NCI-H345 treated with DMSO at 0.1 percent for 48 hours (cell line): ENCODE measurements at regions not wholly inside any gene's neighbourhood (a gene's known extent, or its start where the extent isn't known, plus 50 kb on each side); places are given as distances from the start of the nearest gene placed in this dataset.
"Not testable (repeated sequence)": the region's sequence is repeated elsewhere in the genome, so short reads cannot be mapped to it uniquely, and the experiment has no call there.

ENCODE experiments used
- DNase-seq: peaks from one replicate; lab custom pipeline; 2025; ENCODE audit not compliant: unreplicated experiment; lab: John Stamatoyannopoulos, UW

DNA sequence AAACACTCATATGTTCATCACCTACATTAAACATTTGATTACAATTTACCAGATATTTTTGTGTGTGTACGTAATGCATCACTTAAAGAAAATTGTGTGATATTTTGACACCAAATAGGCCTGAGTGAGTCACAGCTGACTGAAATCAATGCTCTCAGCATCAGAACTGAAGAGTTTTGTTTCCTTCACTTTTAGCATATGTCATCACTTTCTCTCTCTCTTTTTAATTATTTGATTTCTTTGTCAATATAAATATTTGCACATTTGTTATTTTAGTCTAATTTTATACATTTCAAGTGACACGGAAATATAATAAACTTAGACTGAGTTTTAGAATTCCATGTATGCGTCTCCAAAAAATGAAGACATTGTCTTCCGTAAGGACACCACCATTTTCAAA lies 545.3 kb downstream of the PTPRC start:
- DNase-seq, result no peak

DNA sequence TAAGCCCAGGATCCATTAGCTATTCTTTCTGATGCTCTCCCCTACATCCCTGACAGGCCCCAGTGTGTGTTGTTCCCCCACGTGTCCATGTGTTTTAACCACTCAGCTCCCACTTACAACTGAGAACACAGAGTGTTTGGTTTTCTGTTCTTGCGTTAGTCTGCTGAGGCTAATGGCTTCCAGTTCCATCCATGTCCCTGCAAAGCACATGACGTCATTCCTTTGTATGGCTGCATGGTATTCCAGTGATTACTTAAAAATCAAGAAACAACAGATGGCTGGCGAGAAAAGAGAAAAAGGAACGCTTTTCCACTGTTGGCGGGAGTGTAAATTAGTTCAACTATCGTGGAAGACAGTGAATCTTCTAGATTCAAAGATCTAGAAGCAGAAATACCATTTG lies 556.0 kb downstream of the PTPRC start:
- no peak for DNase-seq

DNA sequence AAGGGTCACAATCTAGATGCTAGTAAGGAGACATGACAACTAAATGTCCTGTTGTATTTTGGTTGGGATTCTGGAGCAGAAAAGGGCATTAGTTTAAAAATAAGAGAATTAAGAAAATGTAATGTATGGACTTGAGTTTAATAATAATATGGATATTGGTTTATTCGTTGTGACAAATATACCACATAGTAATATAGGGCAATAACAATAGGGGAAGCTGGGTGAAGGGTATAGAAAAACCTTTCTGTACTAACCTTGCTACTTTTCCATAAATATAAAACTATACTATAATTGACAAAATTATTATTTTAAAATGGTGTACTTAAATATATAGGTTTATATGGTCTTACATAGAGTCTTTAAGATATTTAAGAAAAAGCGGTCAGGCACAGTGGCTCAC lies 558.9 kb downstream of the PTPRC start:
- no peak for DNase-seq

DNA sequence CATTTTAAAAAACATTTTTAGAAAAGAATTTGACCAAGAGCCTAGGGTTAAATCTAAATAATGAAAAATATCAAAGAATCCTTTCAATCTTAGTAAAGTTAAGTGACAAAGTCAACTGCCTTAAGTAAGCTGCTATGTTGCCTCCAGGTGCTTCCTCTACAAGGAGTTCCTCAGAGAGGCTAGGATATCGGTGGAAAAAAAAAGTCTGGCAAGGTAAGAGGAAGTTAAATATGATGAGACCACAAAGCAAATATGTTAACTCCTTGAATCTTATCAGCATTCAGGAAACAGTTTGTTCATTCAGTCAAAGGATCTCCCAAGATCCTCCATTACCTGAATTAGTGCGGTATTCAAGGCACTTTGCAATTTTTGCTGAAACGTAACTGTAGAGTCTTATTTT lies 563.5 kb downstream of the PTPRC start:
- DNase-seq, result no peak

DNA sequence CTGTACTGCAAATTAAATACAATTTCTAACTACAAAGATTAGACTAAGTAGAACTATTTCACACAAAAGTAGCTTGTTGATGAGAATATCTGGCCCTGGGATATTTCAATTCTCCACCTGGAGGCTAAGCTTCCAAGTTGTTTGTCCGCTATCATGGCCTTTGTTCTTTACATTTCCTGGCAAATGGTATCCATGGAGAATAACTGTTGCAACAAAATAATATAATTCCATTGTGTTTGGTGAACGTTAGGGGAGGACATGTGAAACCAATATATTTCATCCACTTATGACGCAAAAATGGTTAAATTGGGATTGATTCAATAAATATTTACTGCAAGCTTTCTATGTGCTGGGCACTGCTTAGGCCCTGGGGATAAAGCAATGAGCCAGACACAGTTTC lies 565.4 kb downstream of the PTPRC start:
- DNase-seq, result no peak

DNA sequence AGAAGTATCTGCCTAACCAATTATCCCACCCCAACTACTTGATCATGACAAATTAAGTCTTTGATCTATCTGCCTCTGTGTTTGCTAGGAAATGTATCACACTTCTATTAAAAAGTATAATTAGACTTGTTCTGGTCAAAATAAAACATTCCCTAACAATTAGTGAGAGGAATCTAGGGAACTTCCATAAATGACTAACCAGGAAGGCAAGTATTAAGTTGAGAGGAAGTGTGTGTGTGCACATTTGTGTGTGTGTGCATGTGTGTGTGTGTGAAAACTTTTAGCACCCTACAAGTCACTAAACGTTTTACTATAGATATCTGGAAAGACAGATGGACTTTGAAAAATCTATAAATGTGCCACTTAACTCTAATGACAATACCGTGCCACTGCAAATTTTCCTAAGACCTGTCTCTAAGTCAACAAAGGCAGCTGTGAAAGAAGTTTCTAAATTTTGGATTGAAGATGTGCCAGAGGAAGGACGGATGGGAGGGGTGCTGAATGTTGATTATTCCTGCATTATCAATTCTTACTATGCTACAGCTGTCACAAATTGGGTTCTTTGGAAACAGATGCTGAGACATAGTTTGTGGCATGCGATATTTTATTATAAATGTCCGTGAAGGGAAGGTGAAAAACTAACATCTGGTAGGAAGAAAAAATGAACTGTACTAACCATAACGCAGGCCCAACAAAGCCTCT lies 567.1 kb downstream of the PTPRC start:
- no peak for DNase-seq

DNA sequence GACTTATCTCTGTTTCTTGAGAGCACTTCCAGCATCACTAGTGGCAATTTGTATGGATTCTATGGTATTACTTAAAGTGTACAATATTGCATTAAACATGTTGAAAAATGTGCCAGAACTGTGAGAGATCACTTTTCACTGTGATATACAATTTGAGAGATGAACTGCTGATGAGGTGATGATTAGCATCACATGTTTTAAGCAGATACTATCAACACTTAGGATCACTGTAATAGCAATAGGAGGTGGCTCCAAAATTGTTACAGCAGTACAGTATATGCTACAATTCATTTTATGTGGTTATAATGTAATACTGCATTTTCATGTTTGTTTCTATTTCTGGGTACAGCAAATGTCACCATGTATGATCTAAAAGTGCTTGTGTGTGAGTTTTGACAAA lies 570.0 kb downstream of the PTPRC start:
- no peak for DNase-seq

DNA sequence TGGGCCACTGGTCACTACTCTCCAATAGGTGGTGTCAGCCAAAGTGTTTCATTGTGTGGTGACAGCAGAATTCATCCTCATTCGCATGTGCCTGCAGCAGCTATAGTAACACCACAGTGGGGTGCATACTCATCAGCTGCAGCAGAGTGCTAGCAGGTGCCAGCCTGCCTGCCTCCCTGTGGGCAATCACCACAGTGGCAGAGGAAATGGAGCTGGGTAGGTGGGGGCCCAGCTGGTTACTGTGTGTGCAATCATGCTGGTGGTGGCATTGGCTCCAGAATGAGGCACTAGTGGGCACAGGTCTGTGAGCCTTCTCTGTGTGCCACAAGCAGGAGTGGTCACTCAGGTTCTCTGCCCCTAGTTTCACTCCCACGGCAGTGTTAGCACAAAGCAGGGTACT lies 579.2 kb downstream of the PTPRC start:
- DNase-seq, result peak; percentile 62

DNA sequence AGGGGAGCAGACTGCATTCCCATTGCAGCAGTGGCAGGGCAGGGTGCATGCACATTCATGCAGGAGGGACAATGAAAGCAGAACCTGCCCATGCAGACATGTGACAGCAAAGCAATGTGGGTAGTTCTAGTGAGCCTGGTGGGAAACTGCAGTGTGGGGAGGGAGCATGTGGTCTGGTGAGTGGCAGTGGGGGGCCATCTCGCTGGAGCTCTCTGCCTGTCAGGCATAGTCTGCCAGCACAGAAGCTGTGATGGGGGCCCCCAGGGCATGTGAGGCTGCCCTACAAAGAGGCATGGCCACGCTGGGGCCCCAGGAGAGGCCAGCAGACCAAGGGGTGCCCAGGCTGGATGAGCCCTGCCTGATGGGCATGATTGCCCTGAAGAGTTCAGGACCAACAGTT lies 579.7 kb downstream of the PTPRC start:
- no peak for DNase-seq

DNA sequence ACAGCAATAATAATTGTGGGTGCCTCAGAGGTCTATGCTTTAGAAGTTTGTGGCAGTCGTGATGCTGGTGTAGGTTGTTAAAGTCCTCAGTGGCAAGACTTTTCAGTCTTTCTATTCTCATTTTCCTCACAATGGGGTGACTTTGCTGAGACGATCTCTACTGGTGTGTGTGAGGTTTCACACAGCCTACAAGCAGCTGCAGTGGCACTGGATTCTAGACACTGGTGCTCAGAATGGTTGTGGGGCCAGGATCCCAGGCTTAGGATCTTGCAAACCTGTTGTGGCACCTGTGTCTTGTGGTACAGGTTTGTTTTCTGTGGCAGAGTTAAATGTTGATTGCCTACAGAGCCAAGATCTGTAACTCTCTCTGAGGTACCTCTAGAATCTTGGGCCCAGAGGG lies 581.2 kb downstream of the PTPRC start:
- DNase-seq, result no peak

DNA sequence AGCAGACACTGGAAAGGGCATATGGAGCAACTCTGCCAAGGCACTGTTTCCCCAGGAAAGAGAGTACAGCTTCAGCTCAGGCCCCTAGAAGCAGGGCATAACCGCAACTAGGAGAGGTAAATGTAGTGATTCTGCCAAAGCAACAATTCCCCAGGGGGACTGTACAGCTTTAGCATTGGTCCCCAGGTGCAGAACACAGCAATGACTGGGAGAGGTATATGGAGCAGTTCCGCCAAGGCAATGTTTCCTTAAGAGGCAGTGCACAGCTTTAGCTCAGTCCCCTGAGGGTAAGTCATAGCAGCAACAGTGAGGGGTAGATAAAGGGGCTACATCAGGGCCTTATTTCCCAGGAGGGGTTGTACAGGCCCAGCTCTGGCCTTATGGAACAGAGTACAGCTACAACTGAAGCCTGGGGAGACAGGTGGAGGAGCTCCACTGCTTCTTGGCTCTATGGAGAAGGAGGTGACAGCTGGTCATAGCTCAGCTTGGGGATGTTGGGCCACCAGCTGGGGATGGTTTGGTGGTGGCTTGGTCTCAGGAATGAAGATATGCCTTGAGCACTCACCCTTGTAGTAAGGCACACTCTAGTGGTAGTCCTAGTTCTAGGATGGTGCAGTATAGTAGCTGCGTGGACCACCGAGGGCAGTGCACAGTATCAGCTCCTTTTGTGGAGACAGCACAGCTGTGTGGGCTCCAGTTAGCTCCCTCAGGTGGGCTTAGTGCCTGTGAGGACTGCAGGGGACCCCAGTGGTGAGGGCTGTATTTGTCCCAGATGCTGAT lies 582.7 kb downstream of the PTPRC start:
- no peak for DNase-seq

DNA sequence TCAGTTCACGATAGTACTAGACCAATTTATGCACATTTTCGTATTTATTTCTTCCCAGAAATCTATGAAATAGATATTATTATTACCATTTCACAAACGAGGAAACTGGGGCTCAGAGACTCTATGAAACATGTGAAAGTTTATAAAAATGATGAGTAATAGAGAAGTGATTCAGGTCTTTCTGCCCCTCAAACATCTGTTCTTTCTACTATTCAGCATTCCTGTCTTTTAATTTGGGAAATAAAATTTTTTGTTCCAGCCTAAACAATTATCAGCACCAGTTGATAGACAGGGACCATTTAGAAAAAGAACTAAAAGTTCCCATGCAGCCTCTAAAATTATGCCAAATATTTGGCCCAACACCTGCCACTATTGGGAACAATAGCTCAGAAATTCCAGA lies 585.1 kb downstream of the PTPRC start:
- no peak for DNase-seq

DNA sequence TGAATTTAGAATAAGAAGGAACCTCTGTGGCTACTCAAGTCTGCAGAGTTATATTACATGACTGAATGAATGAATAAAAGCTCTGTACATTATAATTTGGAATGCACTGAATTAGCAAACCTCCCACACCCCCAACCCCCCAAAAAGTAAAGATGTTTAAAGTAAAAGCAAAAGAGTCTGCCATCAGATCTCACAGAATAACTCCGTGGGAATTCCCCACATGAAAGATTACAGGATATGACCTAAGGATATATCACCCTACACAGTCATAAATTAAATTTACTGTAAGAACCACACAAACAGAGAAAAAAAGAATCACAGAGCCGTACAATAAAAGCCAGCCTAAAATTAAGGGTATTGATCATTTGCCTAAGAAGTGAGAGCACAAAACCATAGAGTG lies 587.3 kb downstream of the PTPRC start:
- no peak for DNase-seq

DNA sequence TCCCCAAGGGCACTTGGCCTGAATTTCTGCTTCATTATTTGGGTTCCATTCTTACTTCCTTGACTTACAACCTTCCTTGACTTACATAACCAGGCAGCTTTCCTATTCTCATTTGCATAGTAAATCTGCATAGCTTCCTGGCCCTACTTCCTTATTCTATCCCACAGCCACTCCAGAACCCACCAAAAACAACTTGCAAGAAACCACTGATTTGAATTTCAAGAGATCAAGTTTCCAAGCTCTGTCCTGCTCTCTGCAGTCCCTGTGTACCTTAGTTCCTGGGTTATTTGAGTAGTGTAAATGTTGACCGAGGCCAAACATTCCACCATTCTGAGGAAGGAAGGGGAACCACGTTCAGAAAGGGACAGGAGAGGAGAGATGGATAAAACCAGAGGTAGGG lies 603.3 kb downstream of the PTPRC start:
- no peak for DNase-seq

DNA sequence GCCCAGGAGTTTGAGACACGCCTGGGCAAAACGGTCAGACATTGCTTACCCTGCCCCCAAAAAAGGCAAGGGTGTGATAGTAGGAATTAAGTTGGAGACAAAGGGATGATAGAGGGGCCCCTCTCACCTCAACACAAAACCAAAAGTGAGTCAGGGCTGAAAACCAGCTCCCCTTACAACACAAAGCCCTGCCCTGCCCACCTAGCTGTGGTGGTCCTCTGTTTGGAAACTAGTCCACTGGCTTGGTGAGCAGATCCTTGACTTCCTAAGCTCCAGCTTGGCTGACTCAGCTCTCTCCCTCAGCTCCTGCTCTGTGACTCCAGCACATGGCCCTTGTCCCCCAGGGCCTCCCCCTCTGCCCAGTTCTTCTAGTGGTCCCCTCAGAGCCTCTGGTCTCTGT lies 603.8 kb downstream of the PTPRC start:
- DNase-seq, result no peak

DNA sequence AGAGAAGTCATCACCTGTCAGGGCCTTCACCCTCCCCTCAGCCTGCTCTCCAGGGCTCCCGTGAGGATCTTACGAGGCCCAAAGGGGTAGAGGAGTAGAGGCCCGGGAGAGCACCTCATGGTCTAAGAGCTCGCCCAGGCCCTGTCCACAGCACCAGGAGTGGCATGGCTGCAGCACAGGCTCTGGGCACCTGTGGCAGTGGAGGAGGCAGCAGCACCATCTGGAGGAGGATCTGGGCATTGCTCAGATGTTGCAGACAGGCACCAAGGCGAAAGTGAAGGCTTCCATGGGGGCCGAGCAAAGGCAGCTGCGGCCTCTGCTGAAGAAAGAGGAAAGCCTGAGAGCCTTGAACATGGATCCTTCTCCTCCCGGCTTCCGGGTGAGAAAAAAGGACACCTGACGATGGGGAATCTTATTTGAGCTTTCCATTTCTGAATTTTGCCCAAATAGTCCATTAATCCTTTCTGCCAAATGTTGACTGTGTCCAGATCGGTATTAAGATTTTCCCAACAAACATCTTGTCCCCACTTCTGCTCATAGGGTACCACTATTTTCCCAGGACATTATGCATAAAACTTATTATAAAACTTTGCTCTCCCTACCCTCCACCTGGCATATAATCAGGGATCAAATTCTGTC lies 604.7 kb downstream of the PTPRC start:
- no peak for DNase-seq

DNA sequence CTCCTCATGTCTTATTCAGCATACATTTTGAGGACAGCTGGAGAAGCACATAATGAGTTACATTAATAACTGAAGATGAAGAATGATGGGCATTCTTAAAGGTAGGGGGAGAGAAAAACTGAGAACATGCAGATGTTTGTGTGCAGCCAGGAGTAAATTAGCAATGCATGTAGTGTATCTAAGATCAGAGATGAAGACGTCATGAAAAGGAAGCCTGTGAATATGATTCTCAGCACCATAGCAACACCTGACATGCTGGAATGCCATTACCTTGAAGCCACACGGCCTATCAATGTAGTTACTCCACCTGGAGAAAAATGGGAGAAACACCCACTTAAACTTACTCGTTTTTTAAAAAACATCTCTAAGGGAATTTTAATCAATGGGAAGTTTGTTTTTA lies 607.1 kb downstream of the PTPRC start:
- DNase-seq, result no peak

DNA sequence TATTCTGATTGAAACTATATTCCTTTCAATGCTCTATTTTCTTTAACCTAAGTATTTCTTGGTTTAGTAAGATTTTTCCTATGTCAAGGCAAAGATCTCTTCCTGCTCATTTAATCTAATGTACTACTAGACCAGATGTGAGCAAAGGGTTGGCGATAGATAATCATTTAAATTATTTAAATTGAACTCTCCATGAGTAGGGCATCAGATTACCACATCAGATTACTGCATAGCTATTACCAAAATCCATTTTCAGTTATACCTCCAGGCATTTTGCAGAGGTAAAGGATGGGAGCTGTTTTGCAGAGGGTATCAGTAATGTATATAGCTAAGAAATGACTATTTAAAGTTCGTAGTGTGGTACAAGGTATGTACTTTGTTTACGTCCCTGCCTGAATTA lies 607.9 kb downstream of the PTPRC start:
- DNase-seq, result no peak

DNA sequence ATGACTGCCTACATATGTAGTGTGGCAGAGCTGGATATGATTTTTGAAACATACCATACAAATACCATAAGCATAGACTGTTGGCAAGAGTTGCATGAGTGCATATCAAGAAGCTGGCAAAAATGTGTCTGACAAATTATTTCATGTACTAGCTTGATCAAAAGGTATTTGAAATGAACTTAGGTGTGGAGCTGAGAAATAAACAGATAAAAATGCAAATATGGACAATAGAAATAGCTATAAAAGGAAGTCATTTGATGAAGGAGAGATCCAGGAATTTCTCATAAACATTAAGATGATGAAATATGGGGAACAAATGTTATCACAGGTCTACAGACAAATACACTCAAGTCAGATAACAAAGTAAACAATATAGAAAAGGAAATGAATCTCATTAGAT lies 609.1 kb downstream of the PTPRC start:
- DNase-seq, result no peak

DNA sequence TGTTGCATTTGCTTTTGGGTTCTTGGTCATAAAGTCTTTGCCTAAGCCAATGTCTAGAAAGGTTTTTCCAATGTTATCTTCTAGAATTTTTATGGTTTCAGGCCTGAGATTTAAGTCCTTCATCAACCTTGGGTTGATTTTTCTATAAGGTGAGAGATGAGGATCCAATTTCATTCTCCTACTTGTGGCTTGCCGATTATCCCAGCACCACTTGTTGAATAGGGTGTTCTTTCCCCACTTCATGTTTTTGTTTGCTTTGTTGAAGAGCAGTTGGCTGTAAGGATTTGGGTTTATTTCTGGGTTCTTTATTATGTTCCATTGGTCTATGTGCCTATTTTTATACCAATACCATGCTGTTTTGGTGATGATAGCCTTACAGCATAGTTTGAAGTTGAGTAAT lies 615.2 kb downstream of the PTPRC start:
- not testable (repeated sequence) for DNase-seq

DNA sequence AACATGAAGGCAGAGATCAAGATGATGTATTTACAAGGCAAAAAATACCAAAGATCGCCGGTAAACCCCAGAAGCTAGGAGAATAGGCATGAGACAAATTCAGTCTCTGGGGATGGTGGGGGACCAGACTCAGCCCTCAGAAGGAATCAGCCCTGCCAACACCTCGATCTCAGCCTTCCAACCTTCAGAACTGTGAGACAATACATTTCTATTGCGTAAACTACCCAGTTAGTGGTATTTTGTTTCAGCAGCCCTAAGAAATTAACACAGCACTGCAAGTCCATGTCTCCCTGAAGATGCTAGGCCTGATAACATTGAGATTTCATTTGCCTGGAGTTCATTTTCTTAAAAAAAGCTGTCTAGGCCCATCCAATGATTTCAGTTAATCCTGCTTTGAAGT lies 622.5 kb downstream of the PTPRC start:
- DNase-seq, result no peak

DNA sequence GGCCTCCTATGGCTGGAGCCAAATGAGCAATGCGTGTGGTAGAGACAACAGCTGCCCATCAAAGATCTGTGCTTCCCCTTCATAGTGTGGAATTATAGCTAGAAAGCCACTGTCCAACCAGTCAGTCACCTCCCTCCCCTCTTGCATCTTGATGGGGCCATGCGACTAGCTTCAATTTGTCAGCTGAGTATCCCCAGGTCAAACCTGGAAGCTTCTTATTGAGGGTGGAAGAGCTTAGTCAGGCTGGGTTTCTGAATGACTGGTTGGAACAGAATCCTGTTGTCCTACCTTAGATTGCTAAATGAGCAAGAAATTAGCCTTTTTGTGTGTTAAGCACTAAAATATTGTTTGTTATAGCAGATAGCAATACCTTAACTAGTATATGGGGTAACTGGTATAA lies 625.4 kb downstream of the PTPRC start:
- no peak for DNase-seq
